Hypothalamus (tissue), 51 donors: ENCODE measurements at regions not wholly inside any gene's neighbourhood (a gene's known extent, or its start where the extent isn't known, plus 50 kb on each side); places are given as distances from the start of the nearest gene placed in this dataset.
"Not testable (repeated sequence)": the region's sequence is repeated elsewhere in the genome, so short reads cannot be mapped to it uniquely, and the experiment has no call there.

Experiments used
- DNase-seq, 51 donors: peaks; one replicate each; lab custom pipeline; 2025; lab: John Stamatoyannopoulos, UW

- no peak for DNase-seq
Observed at GRCh38 chrX:22758807-22759481, 240.8 kb upstream of the DDX53 start.

GRCh38 chrX:22760513-22761057 lies 239.2 kb upstream of the DDX53 start:
- no peak for DNase-seq

- DNase-seq: no peak
Observed at GRCh38 chrX:22788221-22788620, 211.5 kb upstream of the DDX53 start.

- DNase-seq: no peak
Observed at GRCh38 chrX:22795671-22796070, 204.1 kb upstream of the DDX53 start.

GRCh38 chrX:22800360-22800759 lies 199.4 kb upstream of the DDX53 start:
- no peak for DNase-seq

GRCh38 chrX:22800806-22801205 lies 199.0 kb upstream of the DDX53 start:
- no peak for DNase-seq

- no peak for DNase-seq
Observed at GRCh38 chrX:22803353-22803752, 196.4 kb upstream of the DDX53 start.

- DNase-seq: no peak
Observed at GRCh38 chrX:22810876-22811275, 188.9 kb upstream of the DDX53 start.

GRCh38 chrX:22818061-22818460 lies 181.7 kb upstream of the DDX53 start:
- DNase-seq: no peak

GRCh38 chrX:22855693-22856092 lies 144.1 kb upstream of the DDX53 start:
- DNase-seq: no peak

- no peak for DNase-seq
Observed at GRCh38 chrX:22859642-22860041, 140.1 kb upstream of the DDX53 start.

GRCh38 chrX:22866801-22867200 lies 133.0 kb upstream of the DDX53 start:
- DNase-seq: not testable (repeated sequence)

GRCh38 chrX:22882543-22882942 lies 117.2 kb upstream of the DDX53 start:
- peak in 1 of 51 donors; percentile 0 for DNase-seq

GRCh38 chrX:22889819-22890218 lies 109.9 kb upstream of the DDX53 start:
- DNase-seq: no peak

- no peak for DNase-seq
Observed at GRCh38 chrX:22912616-22913015, 87.1 kb upstream of the DDX53 start.

- DNase-seq: no peak
Observed at GRCh38 chrX:22922961-22923360, 76.8 kb upstream of the DDX53 start.

GRCh38 chrX:22934640-22935039 lies 65.1 kb upstream of the DDX53 start:
- no peak for DNase-seq

GRCh38 chrX:22944945-22945344 lies 54.8 kb upstream of the DDX53 start:
- DNase-seq: no peak
